ENCODE measurements at regions not wholly inside any gene's neighbourhood (a gene's known extent, or its start where the extent isn't known, plus 50 kb on each side); places are given as distances from the start of the nearest gene placed in this dataset.

DNA sequence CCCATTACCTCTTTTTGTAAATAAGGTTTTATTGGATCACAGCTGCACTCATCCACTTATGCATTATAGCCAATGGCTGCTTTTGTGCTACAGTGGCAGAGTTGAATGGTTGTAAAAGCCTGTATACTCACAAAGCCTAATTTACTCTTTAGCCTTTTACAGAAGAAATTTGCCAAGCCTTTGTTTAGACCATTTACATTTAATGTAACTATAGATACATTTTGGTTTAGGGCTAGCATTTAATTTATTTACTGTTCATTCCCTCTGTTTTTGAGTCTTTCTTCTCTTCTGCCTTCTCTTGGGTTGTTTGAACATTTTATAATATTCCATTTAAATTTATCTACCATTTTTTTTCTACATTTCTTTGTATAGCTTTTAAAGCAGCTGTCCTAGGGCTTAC, 217.1 kb upstream of the AMIGO2 start:
- TF ChIP-seq TAF1 (IDR thresholded peaks at IDR 0.05; ENCODE audit: borderline replicate concordance, insufficient read depth, low read length) (no peak), SIN3A (IDR thresholded peaks at IDR 0.05; ENCODE audit: borderline replicate concordance, insufficient read depth, low read length) (no peak), POLR2AphosphoS5 (IDR thresholded peaks at IDR 0.05; ENCODE audit: low read depth, low read length) (no peak)
